ENCODE measurements at regions not wholly inside any gene's neighbourhood (a gene's known extent, or its start where the extent isn't known, plus 50 kb on each side); places are given as distances from the start of the nearest gene placed in this dataset.

- SMC1A ChIA-PET (ENCODE audit: uncharacterized antibody, unreplicated experiment), result no interaction called here
- RAD21 ChIA-PET (ENCODE audit: unreplicated experiment), result no interaction called here
- H3K36me3 ChIP-seq (ENCODE audit: control insufficient read depth in 2 of 2, insufficient read depth in 2 of 2, low read length in 1 of 2), result no peaks in the 10 kb centered on the region
- DNase-seq (ENCODE audit: low read depth, low spot score), result no peak
- H3K4me1 ChIP-seq (ENCODE audit: control insufficient read depth, insufficient read depth, low read length), result no peaks in the 10 kb centered on the region
- H3K79me2 ChIP-seq (ENCODE audit: control insufficient read depth, insufficient read depth, low read length), result no peaks in the 10 kb centered on the region
- ATAC-seq, result no peak
- no peak overlapping the region for H3K27ac ChIP-seq (ENCODE audit: control insufficient read depth, insufficient read depth)
- WGBS (ENCODE audit: insufficient coverage, insufficient replicate concordance, low lambda C conversion rate, missing lambda C conversion rate), result 41% methylated on average over 7 of the region's 7 CpGs
- CTCF ChIA-PET, result no interaction called here
- H3K4me2 ChIP-seq (ENCODE audit: control insufficient read depth, insufficient read depth), result no peak overlapping the region
- FAIRE-seq, result no peak
- in situ Hi-C loops (cut with MboI), result no loop called here
- no peak overlapping the region for H3K4me3 ChIP-seq
- H4K20me1 ChIP-seq (ENCODE audit: control insufficient read depth, insufficient read depth), result no peaks in the 10 kb centered on the region
- no TSS peak for BruUV-seq (replicated peaks)
- TF ChIP-seq KDM1A (IDR thresholded peaks at IDR 0.05; ENCODE audit: borderline replicate concordance) (no peak), BACH1 (IDR thresholded peaks at IDR 0.05; ENCODE audit: borderline replicate concordance) (no peak), ZBTB4 (CRISPR knock-in tag; IDR thresholded peaks at IDR 0.05) (no peak), TCF3 (IDR thresholded peaks at IDR 0.05; ENCODE audit: borderline replicate concordance, insufficient read depth, low read depth, low read length) (no peak), ATF3 (IDR thresholded peaks at IDR 0.05; ENCODE audit: borderline replicate concordance, extremely low read depth, low read depth, low read length) (no peak), RBBP5 (conservative IDR thresholded peaks at IDR 0.05) (no peak), EGR1 (IDR thresholded peaks at IDR 0.05; ENCODE audit: borderline replicate concordance in 1 of 2, low read depth in 2 of 2, low read length in 2 of 2) (no peak), BCL3 (IDR thresholded peaks at IDR 0.05; ENCODE audit: borderline replicate concordance, insufficient read depth, low read depth, low read length, poor library complexity, severe bottlenecking) (no peak), SMARCA5 (IDR thresholded peaks at IDR 0.05) (no peak), RB1 (IDR thresholded peaks at IDR 0.05; ENCODE audit: borderline replicate concordance) (no peak)
- intact Hi-C loops (cut with micrococcal nuclease; ENCODE audit: unreplicated experiment), result loop anchor here (2.0 kb wide), 1 partner anchor 76 kb away; no protein-coding TSS in a partner anchor
- no peak overlapping the region for H3K9ac ChIP-seq (ENCODE audit: control insufficient read depth, insufficient read depth, low read length)
- H2AFZ ChIP-seq (ENCODE audit: control insufficient read depth, low read depth, low read length), result no peak overlapping the region
- POLR2A ChIA-PET, result no interaction called here
- no peaks in the 10 kb centered on the region for H3K27me3 ChIP-seq (replicated peaks in 1 of 2; ENCODE audit: control insufficient read depth in 2 of 2, insufficient read depth in 2 of 2, low read length in 1 of 2)
- no peaks in the 10 kb centered on the region for H3K9me3 ChIP-seq (replicated peaks; ENCODE audit: control insufficient read depth, insufficient read depth, low read length)
Measured at GRCh38 chr10:8150401-8150905, 96.0 kb downstream of the GATA3 start.
